Activated CD8-positive, alpha-beta T cell treated with anti-CD3 and anti-CD28 coated beads for 36 hours (primary cell): ENCODE measurements at regions not wholly inside any gene's neighbourhood (a gene's known extent, or its start where the extent isn't known, plus 50 kb on each side); places are given as distances from the start of the nearest gene placed in this dataset.
"Not testable (repeated sequence)": the region's sequence is repeated elsewhere in the genome, so short reads cannot be mapped to it uniquely, and the experiment has no call there.

Source experiments
- ATAC-seq: fragments of 200-7000 bp; cut with Tn5 transposase; one replicate; pipeline ENCODE4 v1.10.0; 2021; ENCODE audit warnings: mild to moderate bottlenecking, moderate library complexity
- CTCF ChIA-PET: fragments of 350-600 bp; sonication (Branson Sonifier 250); formaldehyde crosslinking; loops from one replicate; lab custom pipeline; 2021; ENCODE audit warnings: antibody characterized with exemption; lab: Charles Lee
- POLR2A ChIA-PET: fragments of 350-600 bp; sonication (Branson Sonifier 250); formaldehyde crosslinking; loops from one replicate; lab custom pipeline; 2021; ENCODE audit warnings: antibody characterized with exemption; lab: Charles Lee
- DNase-seq: peaks from one replicate; pipeline ENCODE4 v3.0.0-alpha.2; 2020
- H3K27ac Mint-ChIP-seq: one replicate; pipeline ENCODE4 v1.8.0; 2021; ENCODE audit warnings: mild to moderate bottlenecking, mixed read lengths
- H3K27me3 Mint-ChIP-seq: one replicate; pipeline ENCODE4 v1.8.0; 2021; ENCODE audit warnings: mixed read lengths
- H3K36me3 Mint-ChIP-seq: one replicate; pipeline ENCODE4 v1.8.0; 2021; ENCODE audit warnings: low read depth, mixed read lengths
- H3K4me1 Mint-ChIP-seq: one replicate; pipeline ENCODE4 v1.8.0; 2021; ENCODE audit warnings: low read depth, mixed read lengths
- H3K4me3 Mint-ChIP-seq: one replicate; pipeline ENCODE4 v1.8.0; 2021; ENCODE audit warnings: mild to moderate bottlenecking, moderate library complexity, mixed read lengths
- H3K9me3 Mint-ChIP-seq: one replicate; pipeline ENCODE4 v1.8.0; 2021; ENCODE audit warnings: mixed read lengths
- intact Hi-C: fragments of 100-400 bp; cut with micrococcal nuclease; formaldehyde crosslinking; loops from one replicate; pipeline ENCODE4 v1.10.0; 2022
- TF ChIP-seq, protein P1 (sequence below): fragments of 200-600 bp; IDR thresholded peaks from one replicate; pipeline ENCODE4 v1.8.0; 2022; ENCODE audit warnings: antibody characterized with exemption, mild to moderate bottlenecking

- ATAC-seq (no peak), DNase-seq (peak; percentile 1)
- ChIA-PET POLR2A (no interaction called here), CTCF (interaction anchor here (0.7 to 2.2 kb wide), 2 partner anchors 718 to 722 kb away, joined by 3 to 7 read pairs; no protein-coding TSS in a partner anchor)
- no peaks in the 10 kb centered on the region for H3K9me3 Mint-ChIP-seq
- TF ChIP-seq, protein P1, sequence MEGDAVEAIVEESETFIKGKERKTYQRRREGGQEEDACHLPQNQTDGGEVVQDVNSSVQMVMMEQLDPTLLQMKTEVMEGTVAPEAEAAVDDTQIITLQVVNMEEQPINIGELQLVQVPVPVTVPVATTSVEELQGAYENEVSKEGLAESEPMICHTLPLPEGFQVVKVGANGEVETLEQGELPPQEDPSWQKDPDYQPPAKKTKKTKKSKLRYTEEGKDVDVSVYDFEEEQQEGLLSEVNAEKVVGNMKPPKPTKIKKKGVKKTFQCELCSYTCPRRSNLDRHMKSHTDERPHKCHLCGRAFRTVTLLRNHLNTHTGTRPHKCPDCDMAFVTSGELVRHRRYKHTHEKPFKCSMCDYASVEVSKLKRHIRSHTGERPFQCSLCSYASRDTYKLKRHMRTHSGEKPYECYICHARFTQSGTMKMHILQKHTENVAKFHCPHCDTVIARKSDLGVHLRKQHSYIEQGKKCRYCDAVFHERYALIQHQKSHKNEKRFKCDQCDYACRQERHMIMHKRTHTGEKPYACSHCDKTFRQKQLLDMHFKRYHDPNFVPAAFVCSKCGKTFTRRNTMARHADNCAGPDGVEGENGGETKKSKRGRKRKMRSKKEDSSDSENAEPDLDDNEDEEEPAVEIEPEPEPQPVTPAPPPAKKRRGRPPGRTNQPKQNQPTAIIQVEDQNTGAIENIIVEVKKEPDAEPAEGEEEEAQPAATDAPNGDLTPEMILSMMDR, result peak; percentile 26
- H3K27me3 Mint-ChIP-seq, result no peaks in the 10 kb centered on the region
- H3K27ac Mint-ChIP-seq, result no peak overlapping the region
- no peaks in the 10 kb centered on the region for H3K36me3 Mint-ChIP-seq
- intact Hi-C loops, result no loop called here
- H3K4me1 Mint-ChIP-seq, result no peaks in the 10 kb centered on the region
- no peak overlapping the region for H3K4me3 Mint-ChIP-seq
Observed at GRCh38 chrX:81957900-81958545, 756.1 kb downstream of the SH3BGRL start.

DNA sequence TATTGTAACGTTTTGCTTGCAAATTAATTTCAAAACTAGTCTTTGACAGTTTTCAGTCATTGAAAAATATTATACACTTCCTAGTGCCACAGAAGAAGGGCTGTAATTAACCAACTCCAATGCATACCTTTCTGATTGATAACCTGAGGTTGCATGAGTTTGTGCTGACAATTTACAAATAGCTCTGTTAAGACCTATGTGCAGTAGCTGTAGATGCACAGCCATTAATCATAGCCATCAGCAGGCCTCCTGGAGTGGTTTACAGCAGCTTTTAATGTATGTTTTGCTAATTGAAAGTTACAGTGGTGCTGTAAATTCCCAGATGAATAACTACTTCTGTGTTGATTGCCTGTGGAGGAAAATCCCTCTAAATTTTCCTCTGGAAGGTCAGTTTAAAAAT is 758.1 kb downstream of the SH3BGRL start:
- no peaks in the 10 kb centered on the region for H3K4me1 Mint-ChIP-seq
- DNase-seq (no peak), ATAC-seq (no peak)
- H3K27ac Mint-ChIP-seq, result no peak overlapping the region
- TF ChIP-seq, protein P1, result no peak
- no peak overlapping the region for H3K4me3 Mint-ChIP-seq
- no peaks in the 10 kb centered on the region for H3K36me3 Mint-ChIP-seq
- intact Hi-C loops, result no loop called here
- no peaks in the 10 kb centered on the region for H3K27me3 Mint-ChIP-seq
- CTCF ChIA-PET, result no interaction called here
- POLR2A ChIA-PET, result no interaction called here
- H3K9me3 Mint-ChIP-seq, result no peaks in the 10 kb centered on the region

DNA sequence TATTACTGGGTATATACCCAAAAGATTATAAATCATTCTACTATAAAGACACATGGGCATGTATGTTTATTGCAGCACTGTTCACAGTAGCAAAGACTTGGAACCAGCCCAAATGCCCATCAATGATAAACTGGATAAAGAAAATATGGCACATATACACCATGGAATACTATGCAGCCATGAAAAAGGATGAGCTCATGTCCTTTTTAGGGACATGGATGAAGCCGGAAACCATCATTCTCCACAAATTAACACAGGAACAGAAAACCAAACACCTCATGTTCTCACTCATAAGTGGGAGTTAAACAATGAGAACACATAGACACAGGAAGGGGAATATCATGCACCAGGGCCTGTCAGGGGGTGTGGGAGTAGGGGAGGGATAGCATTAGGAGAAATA is 772.5 kb downstream of the SH3BGRL start:
- H3K27ac Mint-ChIP-seq, H3K36me3 Mint-ChIP-seq, H3K4me3 Mint-ChIP-seq, CTCF ChIA-PET, H3K27me3 Mint-ChIP-seq, H3K4me1 Mint-ChIP-seq, POLR2A ChIA-PET, H3K9me3 Mint-ChIP-seq, ATAC-seq, DNase-seq, intact Hi-C loops: not testable (repeated sequence)

GRCh38 chrX:81979806-81980515 is 778.1 kb downstream of the SH3BGRL start:
- ATAC-seq (no peak), DNase-seq (no peak)
- Mint-ChIP-seq H3K9me3 (no peaks in the 10 kb centered on the region), H3K4me1 (no peaks in the 10 kb centered on the region), H3K4me3 (no peak overlapping the region), H3K27me3 (no peaks in the 10 kb centered on the region), H3K27ac (no peak overlapping the region), H3K36me3 (no peaks in the 10 kb centered on the region)
- ChIA-PET CTCF (no interaction called here), POLR2A (no interaction called here)
- intact Hi-C loops, result no loop called here
- TF ChIP-seq, protein P1, result no peak

DNA sequence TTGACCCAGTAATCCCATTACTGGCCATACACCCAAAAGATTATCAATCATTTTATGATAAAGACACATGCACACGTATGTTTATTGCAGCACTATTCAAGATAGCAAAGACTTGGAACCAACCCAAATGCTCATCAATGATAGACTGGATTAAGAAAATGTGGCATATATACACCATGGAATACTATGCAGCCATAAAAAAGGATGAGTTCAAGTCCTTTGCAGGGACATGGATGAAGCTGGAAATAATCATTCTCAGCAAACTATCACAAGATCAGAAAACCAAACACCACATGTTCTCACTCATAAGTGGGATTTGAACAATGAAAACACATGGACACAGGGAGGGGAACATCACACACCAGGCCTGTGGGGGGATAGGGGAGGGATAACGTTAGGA is 785.3 kb downstream of the SH3BGRL start:
- H3K4me1 Mint-ChIP-seq, CTCF ChIA-PET, intact Hi-C loops, H3K27ac Mint-ChIP-seq, H3K36me3 Mint-ChIP-seq, DNase-seq, H3K4me3 Mint-ChIP-seq, POLR2A ChIA-PET, H3K27me3 Mint-ChIP-seq, ATAC-seq, H3K9me3 Mint-ChIP-seq: not testable (repeated sequence)

GRCh38 chrX:81996166-81996565 is 794.3 kb downstream of the SH3BGRL start:
- ChIA-PET CTCF (no interaction called here), POLR2A (no interaction called here)
- Mint-ChIP-seq H3K27ac (no peak overlapping the region), H3K4me1 (no peaks in the 10 kb centered on the region), H3K27me3 (no peaks in the 10 kb centered on the region), H3K36me3 (no peaks in the 10 kb centered on the region), H3K9me3 (peaks cover 6% of the 10 kb centered on the region), H3K4me3 (no peak overlapping the region)
- DNase-seq, result no peak
- intact Hi-C loops, result no loop called here
- ATAC-seq, result no peak
- TF ChIP-seq, protein P1, result no peak
